ENCODE measurements at regions not wholly inside any gene's neighbourhood (a gene's known extent, or its start where the extent isn't known, plus 50 kb on each side); places are given as distances from the start of the nearest gene placed in this dataset.

GRCh38 chr5:88656221-88656950 is 226.6 kb downstream of the MEF2C start:
- Histone ChIP-seq H3K4me1 (peaks cover 7% of the 10 kb centered on the region), H3K4me3 (no peak overlapping the region), H3K36me3 (ENCODE audit: insufficient read depth in 1 of 2, low read depth in 1 of 2) (no peaks in the 10 kb centered on the region), H3K27ac (no peak overlapping the region), H3K9me3 (no peaks in the 10 kb centered on the region), H3K27me3 (ENCODE audit: insufficient read depth in 3 of 3, low read length in 2 of 3) (peaks cover 9 to 68% (median 12%) of the 10 kb centered on the region in 3 donors)
- 64 to 74% (median 69%) methylated on average over 5 of the region's 5 CpGs for WGBS, 3 donors
- DNase-seq, result no peak
- intact Hi-C loops (cut with DNase I), result no loop called here
- ATAC-seq, result no peak
- TF ChIP-seq CTCF (IDR thresholded peaks at IDR 0.05), result no peak

GRCh38 chr5:88653471-88653870 is 229.5 kb downstream of the MEF2C start:
- no peaks in the 10 kb centered on the region for H3K36me3 ChIP-seq (ENCODE audit: insufficient read depth in 1 of 2, low read depth in 1 of 2)
- peaks cover 0 to 55% (median 10%) of the 10 kb centered on the region in 3 donors for H3K27me3 ChIP-seq (ENCODE audit: insufficient read depth in 3 of 3, low read length in 2 of 3)
- no peak overlapping the region for H3K4me3 ChIP-seq
- intact Hi-C loops (cut with DNase I), result no loop called here
- H3K9me3 ChIP-seq, result no peaks in the 10 kb centered on the region
- ATAC-seq (no peak), DNase-seq (no peak)
- no peaks in the 10 kb centered on the region for H3K4me1 ChIP-seq
- H3K27ac ChIP-seq, result no peak overlapping the region
- no peak for TF ChIP-seq CTCF (IDR thresholded peaks at IDR 0.05)
- 39 to 51% (median 40%) methylated on average over 2 of the region's 2 CpGs for WGBS, 3 donors

- no peak for TF ChIP-seq CTCF (IDR thresholded peaks at IDR 0.05)
- Histone ChIP-seq H3K36me3 (ENCODE audit: insufficient read depth in 1 of 2, low read depth in 1 of 2) (no peaks in the 10 kb centered on the region), H3K9me3 (no peaks in the 10 kb centered on the region), H3K27ac (no peak overlapping the region), H3K27me3 (ENCODE audit: insufficient read depth in 3 of 3, low read length in 2 of 3) (peaks cover 0 to 24% (median 4%) of the 10 kb centered on the region in 3 donors), H3K4me3 (no peak overlapping the region), H3K4me1 (no peaks in the 10 kb centered on the region)
- DNase-seq (no peak), ATAC-seq (no peak)
- WGBS, 3 donors, result 72 to 83% (median 83%) methylated on average over 2 of the region's 2 CpGs
- intact Hi-C loops (cut with DNase I), result no loop called here
These were observed 235.1 kb downstream of the MEF2C start for GRCh38 chr5:88647901-88648300.

- ATAC-seq (no peak), DNase-seq (no peak)
- Histone ChIP-seq H3K27me3 (ENCODE audit: insufficient read depth in 3 of 3, low read length in 2 of 3) (peaks cover 0 to 16% (median 6%) of the 10 kb centered on the region in 3 donors), H3K4me3 (no peak overlapping the region), H3K36me3 (ENCODE audit: insufficient read depth in 1 of 2, low read depth in 1 of 2) (no peaks in the 10 kb centered on the region), H3K4me1 (no peaks in the 10 kb centered on the region), H3K9me3 (no peaks in the 10 kb centered on the region), H3K27ac (no peak overlapping the region)
- WGBS, 3 donors, result 68 to 86% (median 76%) methylated on average over 1 of the region's 1 CpG
- intact Hi-C loops (cut with DNase I), result no loop called here
- TF ChIP-seq CTCF (IDR thresholded peaks at IDR 0.05), result no peak
These were observed 236.1 kb downstream of the MEF2C start for GRCh38 chr5:88646866-88647265.

GRCh38 chr5:88644676-88645075 is 238.3 kb downstream of the MEF2C start:
- Histone ChIP-seq H3K36me3 (ENCODE audit: insufficient read depth in 1 of 2, low read depth in 1 of 2) (no peaks in the 10 kb centered on the region), H3K4me1 (no peaks in the 10 kb centered on the region), H3K4me3 (no peak overlapping the region), H3K9me3 (no peaks in the 10 kb centered on the region), H3K27ac (no peak overlapping the region), H3K27me3 (ENCODE audit: insufficient read depth in 3 of 3, low read length in 2 of 3) (peaks cover 0 to 8% (median 3%) of the 10 kb centered on the region in 3 donors)
- no peak for TF ChIP-seq CTCF (IDR thresholded peaks at IDR 0.05)
- no peak for ATAC-seq
- 79 to 82% (median 79%) methylated on average over 3 of the region's 3 CpGs for WGBS, 3 donors
- intact Hi-C loops (cut with DNase I), result no loop called here
- DNase-seq, result no peak
